Cardiac fibroblast (primary cell): ENCODE measurements at regions not wholly inside any gene's neighbourhood (a gene's known extent, or its start where the extent isn't known, plus 50 kb on each side); places are given as distances from the start of the nearest gene placed in this dataset.
"Not testable (repeated sequence)": the region's sequence is repeated elsewhere in the genome, so short reads cannot be mapped to it uniquely, and the experiment has no call there.

Experiments
- DNase-seq, 2 donors: peaks; one replicate each; pipeline versions ENCODE4 v3.0.0 to v3.0.0-alpha.2; 2010; ENCODE audit warnings: low read depth in 2 of 2
- H3K4me3 ChIP-seq, 2 donors: replicated peaks in 1 of 2; 1 replicate in 1 of 2; 2 replicates in 1 of 2; pipeline ENCODE4 v1.5.1; 2011; ENCODE audit warnings: low read depth in 2 of 2, low read length in 2 of 2, mild to moderate bottlenecking in 2 of 2, moderate library complexity in 1 of 2
- CTCF ChIP-seq: IDR thresholded peaks from one replicate; pipeline ENCODE4 v1.5.1; 2011; ENCODE audit warnings: low read depth, mild to moderate bottlenecking, low read length, inconsistent platforms

DNA sequence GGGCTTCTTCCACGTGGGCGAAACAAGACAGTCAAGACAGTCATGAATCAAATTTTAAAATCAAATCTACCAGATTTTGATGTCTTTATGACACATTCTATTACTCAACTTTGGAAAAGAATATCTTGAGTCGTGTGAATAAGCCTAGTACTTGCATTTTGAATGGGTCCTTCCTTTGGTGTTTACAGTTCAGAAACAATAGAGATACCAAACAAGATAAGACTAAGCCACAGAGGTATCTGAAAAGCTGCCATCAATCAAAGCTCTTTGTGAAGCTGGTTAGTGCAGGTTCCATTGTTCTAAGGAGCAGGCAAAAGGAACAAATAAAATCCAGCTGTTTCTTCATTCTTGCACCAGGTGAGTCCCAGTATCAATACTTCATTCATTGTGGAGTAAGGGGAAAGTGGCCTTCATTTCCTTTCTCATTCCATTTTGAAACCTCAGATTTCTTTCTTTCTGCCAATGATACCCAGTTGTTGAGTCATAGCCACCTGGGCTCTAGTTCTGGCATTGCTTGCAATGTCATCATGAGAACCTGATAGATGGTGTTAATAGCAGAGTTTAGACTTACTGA is 151.7 kb upstream of the L3MBTL4 start:
- no peak for TF ChIP-seq CTCF
- no peak overlapping the region for H3K4me3 ChIP-seq
- no peak for DNase-seq

- DNase-seq = no peak
- H3K4me3 ChIP-seq = no peak overlapping the region
- TF ChIP-seq CTCF = no peak
Observed at GRCh38 chr18:6569813-6570212, 155.1 kb upstream of the L3MBTL4 start.

DNA sequence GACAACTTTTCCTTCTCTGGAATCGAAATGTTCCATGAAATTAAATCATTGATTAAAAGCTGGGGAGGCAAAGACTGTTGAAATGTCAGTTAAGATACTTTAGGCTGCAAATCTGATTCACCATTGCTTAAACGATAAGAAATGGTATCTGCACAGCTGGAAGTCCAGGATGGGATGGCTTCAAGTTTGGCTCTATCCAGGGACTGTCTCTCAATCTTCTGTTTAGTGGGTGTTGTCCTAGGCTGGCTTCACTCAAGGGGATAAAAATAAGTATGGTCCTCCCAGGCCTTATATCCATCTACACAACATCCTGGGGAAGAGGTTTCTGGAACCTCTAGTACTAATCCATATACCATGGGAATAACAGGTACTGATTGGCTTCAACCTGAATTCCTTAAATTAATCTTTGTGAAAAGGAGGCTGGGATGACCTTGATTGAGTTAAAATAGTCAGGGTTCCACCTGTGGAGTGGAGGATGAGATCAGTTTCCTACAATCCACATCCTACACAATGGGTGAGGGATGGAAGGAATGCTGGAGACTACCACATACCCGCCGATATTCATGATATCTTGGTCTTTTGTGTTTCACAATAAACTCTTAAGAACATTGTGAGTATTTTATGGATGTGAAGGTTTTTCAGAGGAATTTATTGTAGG is 156.0 kb upstream of the L3MBTL4 start:
- H3K4me3 ChIP-seq = no peak overlapping the region
- no peak for TF ChIP-seq CTCF
- no peak for DNase-seq

DNA sequence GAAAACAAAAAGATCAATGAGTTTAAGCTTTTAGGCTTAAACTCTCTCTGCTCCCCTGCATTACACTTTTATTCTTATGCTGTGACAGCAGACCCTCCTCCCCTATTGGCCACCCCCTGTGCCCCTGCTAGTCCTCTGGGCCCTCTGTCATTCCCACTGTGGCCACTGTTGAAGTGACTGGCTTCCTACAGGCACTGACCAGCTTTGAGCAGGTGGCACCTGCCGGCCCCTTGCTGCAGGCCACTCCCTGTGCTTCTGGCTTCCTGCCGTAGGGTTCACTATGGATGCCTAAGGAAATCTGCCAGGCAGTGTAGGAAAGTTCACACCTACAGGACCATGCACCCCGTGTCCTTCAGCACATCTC is 156.5 kb upstream of the L3MBTL4 start:
- TF ChIP-seq CTCF = no peak
- H3K4me3 ChIP-seq = no peak overlapping the region
- DNase-seq = no peak

- DNase-seq, H3K4me3 ChIP-seq: not testable (repeated sequence)
Observed at GRCh38 chr18:6572192-6572591, 157.3 kb upstream of the ARHGAP28 start.

DNA sequence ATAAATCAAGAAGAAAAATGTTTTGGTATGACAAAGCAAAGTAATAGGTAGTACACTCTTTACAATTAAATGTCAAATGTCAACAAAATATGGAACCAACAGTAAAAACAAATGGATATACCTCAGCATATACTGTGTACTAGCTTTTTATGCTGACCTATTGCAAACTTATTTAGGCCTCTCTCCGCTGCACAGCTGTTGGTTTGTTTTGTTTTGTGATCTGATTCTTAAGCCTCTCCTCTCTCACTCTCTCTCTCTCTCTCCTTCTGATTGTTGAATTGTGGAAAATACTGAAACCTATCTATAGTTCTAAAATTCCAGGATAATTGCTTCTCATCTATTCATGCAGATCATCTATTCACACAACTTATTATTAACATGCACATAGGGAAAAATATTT is 154.9 kb upstream of the ARHGAP28 start:
- no peak overlapping the region for H3K4me3 ChIP-seq
- TF ChIP-seq CTCF = no peak
- DNase-seq = no peak

GRCh38 chr18:6575908-6576307 is 153.6 kb upstream of the ARHGAP28 start:
- TF ChIP-seq CTCF = no peak
- DNase-seq = no peak
- no peak overlapping the region for H3K4me3 ChIP-seq
